ENCODE measurements at regions not wholly inside any gene's neighbourhood (a gene's known extent, or its start where the extent isn't known, plus 50 kb on each side); places are given as distances from the start of the nearest gene placed in this dataset.

- TF ChIP-seq CTCF (IDR thresholded peaks at IDR 0.05) (no peak), ZFX (IDR thresholded peaks at IDR 0.05; ENCODE audit: borderline replicate concordance) (no peak)
Observed at GRCh38 chr5:118520771-118521415, 467.5 kb downstream of the DTWD2 start.

Data from 22Rv1 (cell line).